ENCODE measurements at regions not wholly inside any gene's neighbourhood (a gene's known extent, or its start where the extent isn't known, plus 50 kb on each side); places are given as distances from the start of the nearest gene placed in this dataset.

DNA sequence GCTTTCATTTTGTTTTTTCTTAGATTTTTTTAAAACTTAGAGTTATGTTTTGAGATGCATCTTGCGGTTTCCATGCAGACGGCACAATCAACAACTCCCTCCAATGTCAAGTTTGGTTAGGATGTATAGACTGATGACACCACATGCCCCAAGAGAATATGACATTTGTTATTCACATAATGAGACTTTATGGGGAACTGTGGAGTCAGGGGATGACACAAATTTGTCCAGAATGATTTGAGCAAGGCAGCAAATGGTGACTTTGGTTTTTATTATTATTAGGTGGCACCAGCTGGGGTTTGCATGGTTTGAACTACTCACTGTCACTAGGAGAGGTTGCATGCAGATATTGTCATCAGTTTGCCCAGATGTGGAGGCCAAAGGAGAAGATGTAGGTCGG lies 461.8 kb upstream of the PRKX start:
- no peak for DNase-seq (ENCODE audit: low spot score)
- Histone ChIP-seq H3K27ac (no peak overlapping the region), H3K36me3 (no peaks in the 10 kb centered on the region), H3K27me3 (replicated peaks; ENCODE audit: insufficient read depth) (no peaks in the 10 kb centered on the region), H3K9me3 (no peaks in the 10 kb centered on the region), H3K4me1 (replicated peaks) (no peaks in the 10 kb centered on the region), H3K4me3 (no peak overlapping the region)
- TF ChIP-seq, protein P1, sequence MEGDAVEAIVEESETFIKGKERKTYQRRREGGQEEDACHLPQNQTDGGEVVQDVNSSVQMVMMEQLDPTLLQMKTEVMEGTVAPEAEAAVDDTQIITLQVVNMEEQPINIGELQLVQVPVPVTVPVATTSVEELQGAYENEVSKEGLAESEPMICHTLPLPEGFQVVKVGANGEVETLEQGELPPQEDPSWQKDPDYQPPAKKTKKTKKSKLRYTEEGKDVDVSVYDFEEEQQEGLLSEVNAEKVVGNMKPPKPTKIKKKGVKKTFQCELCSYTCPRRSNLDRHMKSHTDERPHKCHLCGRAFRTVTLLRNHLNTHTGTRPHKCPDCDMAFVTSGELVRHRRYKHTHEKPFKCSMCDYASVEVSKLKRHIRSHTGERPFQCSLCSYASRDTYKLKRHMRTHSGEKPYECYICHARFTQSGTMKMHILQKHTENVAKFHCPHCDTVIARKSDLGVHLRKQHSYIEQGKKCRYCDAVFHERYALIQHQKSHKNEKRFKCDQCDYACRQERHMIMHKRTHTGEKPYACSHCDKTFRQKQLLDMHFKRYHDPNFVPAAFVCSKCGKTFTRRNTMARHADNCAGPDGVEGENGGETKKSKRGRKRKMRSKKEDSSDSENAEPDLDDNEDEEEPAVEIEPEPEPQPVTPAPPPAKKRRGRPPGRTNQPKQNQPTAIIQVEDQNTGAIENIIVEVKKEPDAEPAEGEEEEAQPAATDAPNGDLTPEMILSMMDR (IDR thresholded peaks at IDR 0.05): no peak
- TF ChIP-seq POLR2A (IDR thresholded peaks at IDR 0.05): no peak
- TF ChIP-seq POLR2AphosphoS5 (IDR thresholded peaks at IDR 0.05): no peak
- intact Hi-C loops (cut with DNase I): no loop called here
- 81% methylated on average over 3 of the region's 3 CpGs for WGBS

DNA sequence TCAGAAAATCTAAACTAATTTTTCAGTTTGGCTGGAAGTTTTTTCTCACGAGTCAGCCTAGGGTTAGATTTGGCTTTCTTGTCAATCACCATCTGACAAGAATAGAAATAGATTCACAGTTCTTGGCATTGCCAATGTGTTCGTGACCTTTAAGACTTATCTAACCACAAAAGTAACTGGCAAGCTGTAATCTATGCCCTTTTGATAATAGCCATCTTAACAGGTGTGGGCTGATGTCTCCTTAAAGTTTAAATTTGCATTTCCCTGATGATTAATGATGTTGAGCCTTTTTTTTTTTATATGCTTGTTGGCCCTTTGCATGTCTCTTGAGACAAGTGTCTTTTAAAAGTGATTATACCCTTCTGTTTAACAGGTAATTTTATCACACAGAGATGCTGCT lies 460.3 kb upstream of the PRKX start:
- 80% methylated on average over 2 of the region's 2 CpGs for WGBS
- no peak for DNase-seq (ENCODE audit: low spot score)
- H3K27ac ChIP-seq: no peak overlapping the region
- no peaks in the 10 kb centered on the region for H3K36me3 ChIP-seq
- TF ChIP-seq POLR2A (IDR thresholded peaks at IDR 0.05): no peak
- TF ChIP-seq, protein P1 (IDR thresholded peaks at IDR 0.05): no peak
- no peak for TF ChIP-seq POLR2AphosphoS5 (IDR thresholded peaks at IDR 0.05)
- intact Hi-C loops (cut with DNase I): no loop called here
- no peak overlapping the region for H3K4me3 ChIP-seq
- no peaks in the 10 kb centered on the region for H3K4me1 ChIP-seq (replicated peaks)
- no peaks in the 10 kb centered on the region for H3K9me3 ChIP-seq
- no peaks in the 10 kb centered on the region for H3K27me3 ChIP-seq (replicated peaks; ENCODE audit: insufficient read depth)

DNA sequence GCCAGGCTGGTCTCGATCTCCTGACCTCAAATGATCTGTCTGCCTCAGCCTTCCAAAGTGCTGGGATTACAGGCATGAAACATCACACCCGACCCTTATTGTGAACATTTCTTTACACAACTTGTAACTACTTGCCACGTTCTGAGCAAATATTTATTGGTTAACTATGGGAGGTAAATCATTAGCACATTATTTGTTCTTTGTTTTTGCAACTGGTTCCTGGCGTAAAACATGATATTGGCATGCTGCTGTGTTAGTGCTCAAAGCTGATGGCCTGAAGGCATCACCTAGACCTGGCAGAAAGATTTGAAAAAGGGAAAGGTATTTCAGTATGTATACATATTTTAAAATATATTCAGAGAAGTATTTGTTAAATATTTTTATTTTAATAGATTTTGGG lies 438.3 kb upstream of the PRKX start:
- no peak for DNase-seq (ENCODE audit: low spot score)
- intact Hi-C loops (cut with DNase I): no loop called here
- no peak overlapping the region for H3K4me3 ChIP-seq
- WGBS: 35% methylated on average over 4 of the region's 4 CpGs
- H3K27ac ChIP-seq: no peak overlapping the region
- no peaks in the 10 kb centered on the region for H3K36me3 ChIP-seq
- no peaks in the 10 kb centered on the region for H3K4me1 ChIP-seq (replicated peaks)
- TF ChIP-seq, protein P1 (IDR thresholded peaks at IDR 0.05): no peak
- TF ChIP-seq POLR2A (IDR thresholded peaks at IDR 0.05): no peak
- TF ChIP-seq POLR2AphosphoS5 (IDR thresholded peaks at IDR 0.05): no peak
- H3K27me3 ChIP-seq (replicated peaks; ENCODE audit: insufficient read depth): no peaks in the 10 kb centered on the region
- H3K9me3 ChIP-seq: no peaks in the 10 kb centered on the region

DNA sequence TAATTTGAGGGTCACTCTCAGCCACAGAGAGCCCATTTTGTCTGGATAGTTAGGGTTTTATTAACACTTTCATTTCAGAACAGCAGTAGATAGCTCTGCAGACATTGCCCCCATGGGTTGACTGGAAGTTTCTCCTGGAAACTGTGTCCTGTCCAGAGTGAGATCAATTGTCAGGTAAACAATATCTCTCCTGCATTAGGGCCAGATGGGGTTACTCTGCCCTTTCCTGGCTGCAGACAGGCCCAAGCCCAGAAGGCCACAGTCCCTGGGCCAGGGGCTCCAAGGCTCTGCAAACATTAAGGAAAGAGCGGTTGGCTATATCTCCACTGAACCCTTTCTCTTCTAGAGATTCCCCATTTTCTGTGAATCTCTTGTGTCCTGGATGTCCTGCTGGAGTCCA lies 436.8 kb upstream of the PRKX start:
- TF ChIP-seq, protein P1 (IDR thresholded peaks at IDR 0.05): no peak
- TF ChIP-seq POLR2A (IDR thresholded peaks at IDR 0.05) (no peak), POLR2AphosphoS5 (IDR thresholded peaks at IDR 0.05) (no peak)
- 100% methylated on average over 1 of the region's 1 CpG for WGBS
- intact Hi-C loops (cut with DNase I): no loop called here
- Histone ChIP-seq H3K4me1 (replicated peaks) (no peaks in the 10 kb centered on the region), H3K27ac (no peak overlapping the region), H3K9me3 (no peaks in the 10 kb centered on the region), H3K36me3 (no peaks in the 10 kb centered on the region), H3K4me3 (no peak overlapping the region), H3K27me3 (replicated peaks; ENCODE audit: insufficient read depth) (no peaks in the 10 kb centered on the region)
- no peak for DNase-seq (ENCODE audit: low spot score)

DNA sequence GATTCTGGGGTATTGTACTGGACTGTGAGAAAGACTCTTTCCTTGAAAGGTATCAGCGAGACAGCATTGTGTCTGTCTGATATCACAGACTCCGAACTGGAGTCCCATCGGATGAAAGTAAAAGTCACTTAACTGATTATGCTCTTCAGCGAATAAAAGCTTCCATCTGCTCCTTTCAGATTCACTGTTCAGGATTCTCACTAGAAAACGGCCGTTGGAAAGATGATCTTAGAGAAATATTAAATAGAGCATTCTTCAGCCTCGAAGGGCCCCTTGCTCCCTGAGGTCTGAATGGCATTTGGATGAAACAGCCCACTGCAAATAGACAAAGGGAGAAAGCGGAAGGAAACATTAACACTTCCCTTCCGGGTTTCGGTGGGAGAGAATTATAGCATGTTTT lies 416.2 kb upstream of the PRKX start:
- no peaks in the 10 kb centered on the region for H3K4me1 ChIP-seq (replicated peaks)
- no peak for DNase-seq (ENCODE audit: low spot score)
- 15% methylated on average over 10 of the region's 10 CpGs for WGBS
- intact Hi-C loops (cut with DNase I): no loop called here
- no peaks in the 10 kb centered on the region for H3K36me3 ChIP-seq
- H3K27me3 ChIP-seq (replicated peaks; ENCODE audit: insufficient read depth): no peaks in the 10 kb centered on the region
- no peak overlapping the region for H3K27ac ChIP-seq
- H3K9me3 ChIP-seq: no peaks in the 10 kb centered on the region
- no peak overlapping the region for H3K4me3 ChIP-seq
- TF ChIP-seq, protein P1 (IDR thresholded peaks at IDR 0.05): no peak
- TF ChIP-seq POLR2A (IDR thresholded peaks at IDR 0.05): no peak
- no peak for TF ChIP-seq POLR2AphosphoS5 (IDR thresholded peaks at IDR 0.05)
